Osteocyte (in vitro differentiated cells): ENCODE measurements at regions not wholly inside any gene's neighbourhood (a gene's known extent, or its start where the extent isn't known, plus 50 kb on each side); places are given as distances from the start of the nearest gene placed in this dataset.

Source experiments
- DNase-seq: peaks from one replicate; pipeline ENCODE4 v3.0.0; 2021; ENCODE audit warnings: mixed read lengths; ENCODE audit not compliant: unreplicated experiment; ENCODE audit errors: extremely low spot score
- H3K27ac Mint-ChIP-seq: one replicate; pipeline ENCODE4 v1.8.0; 2021; ENCODE audit warnings: mild to moderate bottlenecking, mixed read lengths; ENCODE audit not compliant: unreplicated experiment
- H3K27me3 Mint-ChIP-seq: one replicate; pipeline ENCODE4 v1.8.0; 2021; ENCODE audit warnings: mixed read lengths; ENCODE audit not compliant: unreplicated experiment
- H3K36me3 Mint-ChIP-seq: one replicate; pipeline ENCODE4 v1.8.0; 2021; ENCODE audit warnings: mixed read lengths; ENCODE audit not compliant: unreplicated experiment
- H3K4me1 Mint-ChIP-seq: one replicate; pipeline ENCODE4 v1.8.0; 2021; ENCODE audit warnings: mixed read lengths; ENCODE audit not compliant: unreplicated experiment
- H3K4me3 Mint-ChIP-seq: one replicate; pipeline ENCODE4 v1.8.0; 2021; ENCODE audit warnings: mild to moderate bottlenecking, moderate library complexity, mixed read lengths; ENCODE audit not compliant: unreplicated experiment
- H3K9me3 Mint-ChIP-seq: one replicate; pipeline ENCODE4 v1.8.0; 2021; ENCODE audit warnings: mixed read lengths; ENCODE audit not compliant: unreplicated experiment
- CTCF ChIP-seq: fragments of 200-600 bp; sonication (generic); IDR thresholded peaks from 2 replicates; pipeline ENCODE4 v1.5.0; 2021; ENCODE audit warnings: antibody characterized with exemption, mild to moderate bottlenecking, moderate library complexity

- no peaks in the 10 kb centered on the region for H3K36me3 Mint-ChIP-seq
- no peaks in the 10 kb centered on the region for H3K27me3 Mint-ChIP-seq
- DNase-seq: peak; percentile 75
- no peaks in the 10 kb centered on the region for H3K4me1 Mint-ChIP-seq
- no peak overlapping the region for H3K27ac Mint-ChIP-seq
- peaks cover 33% of the 10 kb centered on the region for H3K9me3 Mint-ChIP-seq
- H3K4me3 Mint-ChIP-seq: no peak overlapping the region
- no peak for TF ChIP-seq CTCF
Measured at GRCh38 chr2:129466389-129466788, 513.1 kb upstream of the RAB6C start.

- H3K36me3 Mint-ChIP-seq: no peaks in the 10 kb centered on the region
- no peaks in the 10 kb centered on the region for H3K4me1 Mint-ChIP-seq
- no peak overlapping the region for H3K4me3 Mint-ChIP-seq
- no peak for TF ChIP-seq CTCF
- no peaks in the 10 kb centered on the region for H3K27me3 Mint-ChIP-seq
- H3K9me3 Mint-ChIP-seq: peaks cover 26% of the 10 kb centered on the region
- no peak overlapping the region for H3K27ac Mint-ChIP-seq
- DNase-seq: peak; percentile 60
Measured at GRCh38 chr2:129467012-129467779, 512.3 kb upstream of the RAB6C start.

- no peak for DNase-seq
- H3K4me3 Mint-ChIP-seq: no peak overlapping the region
- no peaks in the 10 kb centered on the region for H3K36me3 Mint-ChIP-seq
- no peaks in the 10 kb centered on the region for H3K27me3 Mint-ChIP-seq
- H3K27ac Mint-ChIP-seq: no peak overlapping the region
- no peaks in the 10 kb centered on the region for H3K4me1 Mint-ChIP-seq
- TF ChIP-seq CTCF: no peak
- H3K9me3 Mint-ChIP-seq: peaks cover 25% of the 10 kb centered on the region
Measured at GRCh38 chr2:129467941-129468340, 511.5 kb upstream of the RAB6C start.

- TF ChIP-seq CTCF: no peak
- Mint-ChIP-seq H3K4me3 (no peak overlapping the region), H3K9me3 (peaks cover 25% of the 10 kb centered on the region), H3K36me3 (no peaks in the 10 kb centered on the region), H3K4me1 (no peaks in the 10 kb centered on the region), H3K27ac (no peak overlapping the region), H3K27me3 (no peaks in the 10 kb centered on the region)
- DNase-seq: no peak
Measured at GRCh38 chr2:129468879-129469278, 510.6 kb upstream of the RAB6C start.

- Mint-ChIP-seq H3K4me3 (no peak overlapping the region), H3K27ac (no peak overlapping the region), H3K4me1 (no peaks in the 10 kb centered on the region), H3K27me3 (no peaks in the 10 kb centered on the region), H3K9me3 (peaks cover 24% of the 10 kb centered on the region), H3K36me3 (no peaks in the 10 kb centered on the region)
- no peak for TF ChIP-seq CTCF
- DNase-seq: no peak
Measured at GRCh38 chr2:129469389-129469788, 510.1 kb upstream of the RAB6C start.
